ENCODE measurements at regions not wholly inside any gene's neighbourhood (a gene's known extent, or its start where the extent isn't known, plus 50 kb on each side); places are given as distances from the start of the nearest gene placed in this dataset.

DNA sequence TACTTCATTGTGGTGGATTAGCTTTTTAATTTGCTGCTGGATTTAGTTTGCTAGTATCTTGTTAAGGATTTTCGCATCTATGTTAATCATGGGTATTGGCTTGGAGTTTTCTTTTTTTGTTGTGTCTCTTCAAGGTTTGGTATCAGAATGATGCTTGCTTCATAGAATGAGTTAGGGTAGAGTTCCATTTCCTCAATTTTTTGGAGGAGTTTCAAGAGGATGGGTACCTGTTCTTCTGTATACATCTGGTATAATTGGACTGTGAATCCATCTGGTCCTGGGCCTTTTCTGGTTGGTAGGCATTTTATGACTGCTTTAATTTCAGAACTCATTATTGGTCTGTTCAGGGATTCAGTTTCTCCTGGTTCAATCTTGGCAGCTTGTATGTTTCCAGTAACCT, 335.6 kb downstream of the EDEM1 start:
- Mint-ChIP-seq H3K9me3 (ENCODE audit: unreplicated experiment) (peaks cover 4% of the 10 kb centered on the region), H3K27me3 (ENCODE audit: low read depth, unreplicated experiment) (no peaks in the 10 kb centered on the region), H3K27ac (ENCODE audit: unreplicated experiment) (no peak overlapping the region), H3K4me3 (ENCODE audit: unreplicated experiment) (no peak overlapping the region), H3K4me1 (ENCODE audit: low read depth, unreplicated experiment) (no peaks in the 10 kb centered on the region), H3K36me3 (ENCODE audit: low read depth, unreplicated experiment) (no peaks in the 10 kb centered on the region)
- H3K36me3 ChIP-seq (ENCODE audit: insufficient read depth, low read length), result no peaks in the 10 kb centered on the region
- H3K9ac ChIP-seq (ENCODE audit: low read length), result no peak overlapping the region
- H3K4me1 ChIP-seq (ENCODE audit: insufficient read depth, low read length), result no peaks in the 10 kb centered on the region
- TF ChIP-seq EZH2 (IDR thresholded peaks at IDR 0.05; ENCODE audit: insufficient read depth, low read length), result no peak
- TF ChIP-seq, protein P1, sequence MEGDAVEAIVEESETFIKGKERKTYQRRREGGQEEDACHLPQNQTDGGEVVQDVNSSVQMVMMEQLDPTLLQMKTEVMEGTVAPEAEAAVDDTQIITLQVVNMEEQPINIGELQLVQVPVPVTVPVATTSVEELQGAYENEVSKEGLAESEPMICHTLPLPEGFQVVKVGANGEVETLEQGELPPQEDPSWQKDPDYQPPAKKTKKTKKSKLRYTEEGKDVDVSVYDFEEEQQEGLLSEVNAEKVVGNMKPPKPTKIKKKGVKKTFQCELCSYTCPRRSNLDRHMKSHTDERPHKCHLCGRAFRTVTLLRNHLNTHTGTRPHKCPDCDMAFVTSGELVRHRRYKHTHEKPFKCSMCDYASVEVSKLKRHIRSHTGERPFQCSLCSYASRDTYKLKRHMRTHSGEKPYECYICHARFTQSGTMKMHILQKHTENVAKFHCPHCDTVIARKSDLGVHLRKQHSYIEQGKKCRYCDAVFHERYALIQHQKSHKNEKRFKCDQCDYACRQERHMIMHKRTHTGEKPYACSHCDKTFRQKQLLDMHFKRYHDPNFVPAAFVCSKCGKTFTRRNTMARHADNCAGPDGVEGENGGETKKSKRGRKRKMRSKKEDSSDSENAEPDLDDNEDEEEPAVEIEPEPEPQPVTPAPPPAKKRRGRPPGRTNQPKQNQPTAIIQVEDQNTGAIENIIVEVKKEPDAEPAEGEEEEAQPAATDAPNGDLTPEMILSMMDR (IDR thresholded peaks at IDR 0.05; ENCODE audit: insufficient read depth, low read depth, low read length), result no peak
- H3K9me3 ChIP-seq (ENCODE audit: insufficient read depth, low read depth, low read length), result no peaks in the 10 kb centered on the region
- H3K4me3 ChIP-seq (ENCODE audit: insufficient read depth, low read depth, low read length), result no peak overlapping the region
- H3K27me3 ChIP-seq (ENCODE audit: insufficient read depth, low read length), result no peaks in the 10 kb centered on the region
- no peak overlapping the region for H2AFZ ChIP-seq (ENCODE audit: low read depth, low read length)
- DNase-seq (ENCODE audit: low read depth), result no peak
- no peak overlapping the region for H3K4me2 ChIP-seq (ENCODE audit: low read length)
- H4K20me1 ChIP-seq (ENCODE audit: insufficient read depth, low read length), result no peaks in the 10 kb centered on the region
- FAIRE-seq, result no peak
- no peak overlapping the region for H3K27ac ChIP-seq (ENCODE audit: low read depth, low read length)
- H3K79me2 ChIP-seq (ENCODE audit: insufficient read depth, low read length), result no peaks in the 10 kb centered on the region

DNA sequence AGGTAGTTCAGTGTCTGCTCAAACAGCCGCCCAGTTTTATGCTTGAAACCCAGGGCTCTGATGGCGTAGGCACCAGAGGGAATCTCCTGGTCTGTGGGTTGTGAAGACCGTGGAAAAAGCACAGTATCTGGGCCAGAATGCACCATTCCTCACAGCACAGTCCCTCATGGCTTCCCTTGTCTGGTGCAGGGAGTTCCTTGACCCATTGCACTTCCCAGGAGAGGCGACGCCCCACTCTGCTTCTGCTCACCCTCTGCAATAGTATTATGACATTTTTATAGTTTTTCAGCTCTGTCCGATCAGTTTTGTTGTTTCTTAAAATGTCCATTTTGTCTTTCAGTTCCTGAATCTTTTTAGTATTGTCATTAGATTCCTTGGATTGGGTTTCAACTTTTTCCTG, 343.5 kb downstream of the EDEM1 start:
- TF ChIP-seq, protein P1 (IDR thresholded peaks at IDR 0.05; ENCODE audit: insufficient read depth, low read depth, low read length), result no peak
- Mint-ChIP-seq H3K9me3 (ENCODE audit: unreplicated experiment) (peaks cover 4% of the 10 kb centered on the region), H3K27me3 (ENCODE audit: low read depth, unreplicated experiment) (peaks cover 1% of the 10 kb centered on the region), H3K27ac (ENCODE audit: unreplicated experiment) (no peak overlapping the region), H3K36me3 (ENCODE audit: low read depth, unreplicated experiment) (no peaks in the 10 kb centered on the region), H3K4me1 (ENCODE audit: low read depth, unreplicated experiment) (no peaks in the 10 kb centered on the region), H3K4me3 (ENCODE audit: unreplicated experiment) (no peak overlapping the region)
- H4K20me1 ChIP-seq (ENCODE audit: insufficient read depth, low read length), result no peaks in the 10 kb centered on the region
- no peak for FAIRE-seq
- no peak overlapping the region for H3K4me3 ChIP-seq (ENCODE audit: insufficient read depth, low read depth, low read length)
- no peak overlapping the region for H3K4me2 ChIP-seq (ENCODE audit: low read length)
- H3K9me3 ChIP-seq (ENCODE audit: insufficient read depth, low read depth, low read length), result peaks cover 7% of the 10 kb centered on the region
- H3K27ac ChIP-seq (ENCODE audit: low read depth, low read length), result no peak overlapping the region
- no peaks in the 10 kb centered on the region for H3K36me3 ChIP-seq (ENCODE audit: insufficient read depth, low read length)
- DNase-seq (ENCODE audit: low read depth), result no peak
- no peaks in the 10 kb centered on the region for H3K79me2 ChIP-seq (ENCODE audit: insufficient read depth, low read length)
- H3K4me1 ChIP-seq (ENCODE audit: insufficient read depth, low read length), result no peaks in the 10 kb centered on the region
- H3K27me3 ChIP-seq (ENCODE audit: insufficient read depth, low read length), result no peaks in the 10 kb centered on the region
- H3K9ac ChIP-seq (ENCODE audit: low read length), result no peak overlapping the region
- no peak overlapping the region for H2AFZ ChIP-seq (ENCODE audit: low read depth, low read length)

DNA sequence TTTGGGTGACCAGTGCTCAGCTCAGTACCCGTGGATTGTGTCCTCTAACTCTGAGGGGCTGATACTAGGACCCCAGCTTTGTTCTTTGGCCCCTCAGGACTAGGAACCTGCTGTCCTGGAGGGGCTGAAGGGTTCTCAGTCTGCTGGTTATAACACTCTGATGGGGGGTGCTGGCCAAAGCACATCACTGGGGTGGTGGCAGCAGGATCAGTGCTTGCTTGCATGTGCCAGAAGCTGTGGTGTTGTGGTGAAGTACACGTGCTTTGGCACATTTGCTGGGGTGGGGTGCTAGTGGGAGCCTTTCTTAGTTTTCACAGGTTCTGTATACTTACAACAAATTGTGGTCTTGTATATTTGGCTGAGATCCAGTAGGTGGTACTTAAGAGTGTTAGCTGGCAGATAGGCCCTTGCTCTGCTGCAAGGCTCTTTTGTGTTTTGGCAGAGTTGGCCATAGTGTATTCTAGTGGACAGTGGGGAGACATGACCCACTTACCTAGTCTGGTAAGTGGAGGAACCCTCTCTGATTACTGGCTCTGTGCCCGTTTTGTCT, 344.3 kb downstream of the EDEM1 start:
- H3K36me3 Mint-ChIP-seq (ENCODE audit: low read depth, unreplicated experiment), result no peaks in the 10 kb centered on the region
- H3K9ac ChIP-seq (ENCODE audit: low read length), result no peak overlapping the region
- FAIRE-seq, result no peak

More for the DNA sequence above, 344.3 kb downstream of the EDEM1 start:
- H3K36me3 ChIP-seq (ENCODE audit: insufficient read depth, low read length), result no peaks in the 10 kb centered on the region
- Mint-ChIP-seq H3K27ac (ENCODE audit: unreplicated experiment) (no peak overlapping the region), H3K9me3 (ENCODE audit: unreplicated experiment) (peaks cover 4% of the 10 kb centered on the region), H3K27me3 (ENCODE audit: low read depth, unreplicated experiment) (peaks cover 1% of the 10 kb centered on the region), H3K4me1 (ENCODE audit: low read depth, unreplicated experiment) (no peaks in the 10 kb centered on the region), H3K4me3 (ENCODE audit: unreplicated experiment) (no peak overlapping the region)
- H2AFZ ChIP-seq (ENCODE audit: low read depth, low read length), result no peak overlapping the region
- no peak overlapping the region for H3K4me3 ChIP-seq (ENCODE audit: insufficient read depth, low read depth, low read length)
- no peak overlapping the region for H3K27ac ChIP-seq (ENCODE audit: low read depth, low read length)
- H3K4me2 ChIP-seq (ENCODE audit: low read length), result no peak overlapping the region
- H3K4me1 ChIP-seq (ENCODE audit: insufficient read depth, low read length), result no peaks in the 10 kb centered on the region
- DNase-seq (ENCODE audit: low read depth), result no peak
- no peak for TF ChIP-seq EZH2 (IDR thresholded peaks at IDR 0.05; ENCODE audit: insufficient read depth, low read length)
- TF ChIP-seq, protein P1 (IDR thresholded peaks at IDR 0.05; ENCODE audit: insufficient read depth, low read depth, low read length), result no peak
- peaks cover 7% of the 10 kb centered on the region for H3K9me3 ChIP-seq (ENCODE audit: insufficient read depth, low read depth, low read length)
- H3K79me2 ChIP-seq (ENCODE audit: insufficient read depth, low read length), result no peaks in the 10 kb centered on the region
- no peaks in the 10 kb centered on the region for H3K27me3 ChIP-seq (ENCODE audit: insufficient read depth, low read length)
- H4K20me1 ChIP-seq (ENCODE audit: insufficient read depth, low read length), result no peaks in the 10 kb centered on the region
